Stimulated activated CD8-positive, alpha-beta memory T cell treated with anti-CD3 and anti-CD28 coated beads, Interleukin-7, amount 100 ng/mL, for 4 hours (primary cell): ENCODE measurements at regions not wholly inside any gene's neighbourhood (a gene's known extent, or its start where the extent isn't known, plus 50 kb on each side); places are given as distances from the start of the nearest gene placed in this dataset.
"Not testable (repeated sequence)": the region's sequence is repeated elsewhere in the genome, so short reads cannot be mapped to it uniquely, and the experiment has no call there.

Experiments
- DNase-seq, 2 donors: peaks; one replicate each; pipeline ENCODE4 v3.0.0-alpha.2; 2020; ENCODE audit warnings: low read depth in 2 of 2

DNA sequence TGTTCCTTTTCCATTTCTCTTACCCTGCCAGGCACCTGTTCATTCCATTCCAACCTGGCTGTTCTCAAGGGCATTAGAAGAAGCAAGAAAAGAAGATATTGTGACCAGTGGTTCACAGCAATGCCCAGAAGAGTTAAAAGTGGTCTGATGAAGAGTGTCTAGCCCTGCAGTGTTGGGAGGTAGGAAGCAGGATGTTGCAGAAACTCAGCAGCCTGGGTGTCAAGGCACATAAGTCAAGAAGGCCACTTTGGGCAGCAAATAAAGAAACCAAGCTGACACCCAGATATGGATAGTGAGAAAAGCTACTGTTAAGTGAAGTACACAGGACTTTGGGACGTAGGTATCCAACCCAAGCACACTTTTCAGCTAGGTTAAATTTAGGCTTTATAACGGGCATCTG, 199.9 kb upstream of the SATB1 start:
- no peak for DNase-seq

DNA sequence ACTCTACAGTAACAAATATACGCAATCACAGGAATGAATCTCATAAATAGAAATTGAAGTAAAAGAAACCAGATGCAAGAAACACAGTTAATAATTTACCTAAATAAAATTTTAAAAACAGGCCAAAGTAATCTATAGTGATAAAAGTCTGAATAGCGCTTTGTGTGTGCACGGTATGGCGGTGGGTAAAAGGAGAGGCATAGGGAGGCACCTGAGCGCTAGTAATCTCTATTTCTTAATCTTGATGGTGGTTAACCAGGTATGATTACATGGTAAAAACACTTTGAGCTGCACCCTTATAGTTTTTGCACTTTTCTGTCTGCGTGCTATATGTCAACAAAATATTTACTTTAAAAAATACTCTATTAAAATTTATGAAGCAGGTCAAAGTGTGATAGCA, 198.1 kb upstream of the SATB1 start:
- DNase-seq, result no peak

DNA sequence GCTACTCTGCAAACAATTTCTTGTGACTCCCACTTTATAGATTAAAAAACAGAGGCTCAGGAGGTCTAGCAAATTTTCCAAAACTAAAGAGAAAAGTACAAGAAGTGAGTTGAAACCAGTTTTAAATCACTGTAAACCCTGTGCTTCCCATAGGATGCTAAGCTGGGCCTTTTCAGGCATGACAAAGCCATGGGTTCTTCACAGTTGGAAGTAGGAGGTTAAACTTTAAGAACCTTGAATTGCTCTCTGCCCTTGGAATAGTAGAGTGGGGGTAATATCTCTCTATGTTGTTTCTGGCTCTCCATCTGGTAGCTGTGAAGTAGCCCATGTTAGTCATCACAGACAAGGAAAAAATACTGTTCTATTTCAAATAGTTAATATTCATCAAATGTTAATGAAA, 193.6 kb upstream of the SATB1 start:
- DNase-seq, result no peak

GRCh38 chr3:18611991-18612390, 186.9 kb upstream of the SATB1 start:
- no peak for DNase-seq

GRCh38 chr3:18609187-18609586, 184.0 kb upstream of the SATB1 start:
- DNase-seq, result no peak

GRCh38 chr3:18597919-18598318, 172.8 kb upstream of the SATB1 start:
- DNase-seq, result no peak

DNA sequence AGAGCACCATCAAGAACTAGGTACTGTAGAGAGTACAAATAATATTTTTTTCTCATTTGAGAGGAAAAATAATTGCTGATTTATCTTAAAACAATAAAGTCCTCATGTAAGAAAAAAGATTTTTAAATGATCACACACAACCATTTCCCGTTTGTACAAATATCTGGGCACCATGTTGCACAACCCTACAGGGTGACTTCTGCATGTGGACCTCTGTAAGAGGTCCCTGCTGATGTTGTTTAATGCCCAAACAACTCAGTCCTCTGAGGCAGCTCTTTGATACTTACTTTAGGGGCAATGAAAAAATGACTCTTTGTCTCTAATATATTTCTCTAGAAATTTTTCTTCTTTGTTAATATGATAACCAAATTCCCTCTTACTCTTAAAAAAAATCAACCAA, 168.1 kb upstream of the SATB1 start:
- DNase-seq, result no peak

GRCh38 chr3:18591120-18591519, 166.0 kb upstream of the SATB1 start:
- no peak for DNase-seq

DNA sequence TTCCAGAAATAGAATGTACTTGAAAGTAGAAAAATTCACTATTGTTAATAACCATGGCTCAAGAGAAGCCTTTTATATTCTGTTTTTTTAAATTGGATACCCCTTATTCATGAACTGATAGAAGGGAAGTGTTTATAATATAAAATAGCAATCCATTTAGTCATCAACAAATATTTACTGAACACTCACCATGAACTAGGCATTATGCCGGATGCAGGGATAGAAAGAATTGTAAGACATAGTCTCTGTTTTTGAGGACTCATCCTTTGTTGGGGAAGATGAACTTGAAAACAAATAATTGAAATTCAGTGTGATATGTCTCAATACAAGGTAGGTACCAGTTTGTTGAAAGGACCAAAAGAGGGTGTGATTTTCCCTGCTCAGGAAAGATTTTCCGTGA, 160.9 kb upstream of the SATB1 start:
- no peak for DNase-seq

DNA sequence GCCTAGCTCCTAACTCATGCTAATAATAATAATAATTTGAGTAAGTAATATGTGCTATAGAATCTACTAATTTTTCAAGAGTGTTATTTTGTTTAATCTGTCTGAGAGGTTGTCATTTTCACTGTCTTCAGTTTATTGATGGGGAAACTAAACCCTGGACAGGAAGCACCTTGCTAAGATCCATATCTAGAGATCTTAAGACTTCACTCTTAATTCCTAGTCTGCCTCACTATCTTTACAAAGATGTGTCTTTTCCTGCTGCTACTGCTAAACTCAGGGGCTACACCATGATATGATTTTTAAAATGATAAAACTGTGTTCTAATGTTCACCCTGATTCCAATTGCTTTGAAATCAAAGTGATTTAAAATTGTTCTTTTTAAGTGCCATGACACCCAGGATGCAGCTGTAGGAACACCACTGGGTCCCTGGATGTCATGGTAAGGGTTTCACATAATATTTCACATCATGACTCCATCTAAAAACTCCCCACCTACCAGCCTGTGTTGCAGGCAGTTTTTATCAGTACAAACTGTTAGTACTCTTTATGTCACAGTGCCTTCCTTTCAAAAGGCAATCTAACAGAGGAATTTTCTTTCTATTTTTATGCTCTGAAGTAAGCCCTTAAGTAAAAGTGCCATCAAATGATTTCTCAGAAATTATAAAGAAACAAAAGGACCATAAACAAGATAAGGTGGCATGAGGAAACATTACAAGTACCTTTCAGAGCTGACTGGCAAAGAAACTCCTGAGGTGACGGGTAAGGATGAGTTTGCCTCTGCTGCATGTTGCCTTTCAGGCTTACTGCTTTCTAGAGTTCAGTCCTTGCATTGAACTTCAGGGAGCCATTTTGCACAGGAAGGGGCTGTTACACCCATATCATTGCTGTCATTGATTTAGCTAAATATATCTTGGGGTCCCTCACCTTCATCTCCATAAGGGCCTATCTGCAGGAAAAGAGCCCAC, 160.1 kb upstream of the SATB1 start:
- no peak for DNase-seq

DNA sequence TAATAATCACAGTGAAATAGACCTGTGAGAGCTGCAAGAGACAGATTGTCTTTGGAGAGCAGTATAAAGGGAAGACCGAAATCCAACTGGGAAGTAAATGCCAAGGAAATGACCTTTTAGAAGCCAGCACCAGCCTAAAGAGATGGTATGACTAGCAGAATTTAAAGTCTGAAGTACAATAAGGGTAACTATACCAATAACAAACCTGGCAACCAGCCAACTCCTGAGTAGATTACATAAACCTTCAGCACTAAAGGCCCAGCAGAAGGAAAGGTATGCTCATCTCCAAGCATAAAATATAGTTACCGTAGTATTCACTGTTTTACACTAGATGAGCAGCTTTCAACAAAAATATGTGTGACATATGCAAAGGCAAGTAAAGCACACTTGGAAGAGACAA, 155.1 kb upstream of the SATB1 start:
- DNase-seq, result no peak

GRCh38 chr3:18579661-18580060, 154.5 kb upstream of the SATB1 start:
- no peak for DNase-seq

DNA sequence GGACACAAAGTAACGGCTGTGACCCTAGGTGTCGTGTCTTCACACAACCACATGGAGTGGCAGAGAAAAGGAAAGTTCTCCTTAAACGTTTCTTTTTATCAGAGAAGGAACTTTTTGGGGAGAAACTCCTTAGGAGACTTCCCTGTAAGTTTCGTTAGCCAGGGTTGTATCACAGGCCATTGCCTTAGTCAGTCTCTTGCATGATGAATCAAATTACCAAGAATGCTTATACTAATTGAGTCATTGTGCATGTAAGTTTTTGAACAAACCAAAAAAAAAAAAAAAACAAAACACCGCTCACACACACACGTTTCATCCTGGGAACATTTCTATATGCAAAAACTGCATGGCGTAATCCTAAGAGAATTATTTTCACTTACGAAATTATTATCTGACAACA, 150.4 kb upstream of the SATB1 start:
- DNase-seq, result no peak

DNA sequence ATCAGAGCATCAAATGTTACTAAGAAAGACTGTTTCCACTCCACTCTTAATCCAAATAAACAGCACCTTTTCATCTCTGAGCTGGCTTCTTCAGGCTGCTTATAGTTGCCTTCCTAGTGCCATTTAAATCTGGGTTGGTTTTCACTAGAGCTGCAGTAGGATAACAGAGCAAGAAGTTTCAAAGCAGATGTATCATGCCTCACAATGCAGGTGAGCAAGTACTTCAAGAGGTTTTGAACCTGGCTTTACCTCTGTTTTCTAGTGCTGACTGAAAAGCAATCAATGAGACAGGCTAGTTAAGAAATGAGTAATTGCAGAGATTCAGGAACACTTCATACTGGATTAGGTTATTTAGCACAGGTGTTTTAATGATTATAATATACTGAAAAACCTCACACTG, 147.7 kb upstream of the SATB1 start:
- no peak for DNase-seq

GRCh38 chr3:18567293-18567692, 142.2 kb upstream of the SATB1 start:
- DNase-seq, result no peak

DNA sequence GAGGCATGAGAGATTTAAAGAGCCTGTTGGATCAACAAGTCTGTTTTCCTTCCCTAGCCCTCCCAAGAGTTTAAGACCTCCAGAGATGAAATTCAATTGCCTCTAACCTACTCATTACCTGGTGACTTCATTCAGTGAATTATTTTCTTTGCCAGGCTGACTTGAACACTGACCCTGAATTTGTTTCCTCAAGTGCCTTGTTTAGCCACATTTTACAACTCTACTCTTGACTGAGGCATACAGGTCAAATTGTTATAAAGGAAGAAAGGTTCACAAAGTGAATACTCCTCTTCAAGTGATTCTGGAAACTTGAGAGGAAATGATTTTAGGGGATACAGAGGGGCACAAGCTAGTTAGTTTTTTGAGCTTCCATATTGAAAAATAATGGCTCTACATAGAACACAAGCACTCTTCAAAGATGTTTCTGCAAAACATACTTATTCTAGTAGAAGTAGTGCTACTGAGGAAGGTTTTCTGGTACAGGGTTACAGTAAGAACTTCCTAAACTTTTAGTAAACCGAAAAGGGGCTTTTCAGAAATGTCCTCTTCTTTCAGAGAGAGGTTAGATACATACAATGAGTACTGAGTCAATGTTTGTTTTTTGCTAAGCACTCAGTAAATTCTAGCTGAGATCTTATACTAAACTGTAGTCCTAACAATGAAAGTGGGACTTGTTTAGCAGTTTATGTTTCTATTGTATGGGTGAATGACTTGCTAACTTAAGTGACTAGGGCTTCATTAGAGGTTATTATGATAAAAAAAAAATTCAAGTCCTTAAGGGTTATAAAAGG, 137.4 kb upstream of the SATB1 start:
- DNase-seq, result no peak

DNA sequence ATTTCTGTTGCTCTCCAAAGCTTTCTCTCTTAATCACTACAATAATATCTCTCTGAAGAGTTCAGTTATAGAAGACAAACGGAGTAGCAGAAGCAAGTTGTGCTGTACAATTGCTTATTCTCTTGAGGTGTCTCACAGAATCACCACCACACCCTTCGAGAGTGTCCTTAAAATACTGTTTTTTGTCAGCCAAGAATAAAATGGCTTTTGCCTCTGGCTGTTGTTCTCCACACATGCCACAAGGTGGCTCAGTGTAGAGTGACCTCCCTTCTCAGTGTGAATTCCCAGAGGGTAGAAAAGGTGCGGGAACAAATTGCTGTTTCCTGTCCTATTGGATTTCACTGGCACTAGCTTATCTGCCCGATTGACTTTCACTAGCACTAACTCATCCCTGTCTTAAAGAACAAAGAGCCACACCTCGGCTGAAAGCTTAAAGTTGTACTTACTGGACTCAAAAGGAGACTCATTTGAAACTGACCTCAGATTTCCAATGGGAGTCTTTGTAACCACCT, 134.2 kb upstream of the SATB1 start:
- peak in 1 of 2 donors; percentile 6 for DNase-seq

- DNase-seq, result no peak
Observed at GRCh38 chr3:18558507-18558906, 133.4 kb upstream of the SATB1 start.

GRCh38 chr3:18557216-18557615, 132.1 kb upstream of the SATB1 start:
- DNase-seq, result no peak

GRCh38 chr3:18556503-18557135, 131.5 kb upstream of the SATB1 start:
- DNase-seq, result peak; percentile 55 to 56

- no peak for DNase-seq
Observed at GRCh38 chr3:18556001-18556408, 130.9 kb upstream of the SATB1 start.

DNA sequence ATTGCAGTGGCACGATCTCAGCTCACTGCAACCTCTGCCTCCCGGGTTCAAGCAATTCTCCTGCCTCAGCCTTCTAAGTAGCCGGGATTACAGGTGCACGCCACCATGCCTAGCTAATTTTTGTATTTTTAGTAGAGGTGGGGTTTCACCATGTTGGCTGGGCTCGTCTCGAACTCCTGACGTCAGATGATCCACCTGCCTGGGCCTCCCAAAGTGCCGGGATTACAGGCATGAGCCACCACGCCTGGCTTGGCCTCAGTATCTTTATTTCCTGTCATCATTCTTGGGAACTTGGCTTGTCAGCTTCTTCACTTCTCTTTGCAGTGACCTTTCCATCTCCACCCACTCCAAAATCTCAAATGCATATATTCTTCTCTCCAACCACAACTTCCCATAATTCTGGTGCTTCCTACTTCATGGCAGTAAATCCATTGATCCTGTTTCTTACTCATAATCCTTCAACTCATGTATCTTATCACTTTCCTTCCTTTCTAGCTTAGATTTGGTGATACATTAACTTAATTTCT, 127.5 kb upstream of the SATB1 start:
- DNase-seq, result not testable (repeated sequence)
